ENCODE measurements at regions not wholly inside any gene's neighbourhood (a gene's known extent, or its start where the extent isn't known, plus 50 kb on each side); places are given as distances from the start of the nearest gene placed in this dataset.

DNA sequence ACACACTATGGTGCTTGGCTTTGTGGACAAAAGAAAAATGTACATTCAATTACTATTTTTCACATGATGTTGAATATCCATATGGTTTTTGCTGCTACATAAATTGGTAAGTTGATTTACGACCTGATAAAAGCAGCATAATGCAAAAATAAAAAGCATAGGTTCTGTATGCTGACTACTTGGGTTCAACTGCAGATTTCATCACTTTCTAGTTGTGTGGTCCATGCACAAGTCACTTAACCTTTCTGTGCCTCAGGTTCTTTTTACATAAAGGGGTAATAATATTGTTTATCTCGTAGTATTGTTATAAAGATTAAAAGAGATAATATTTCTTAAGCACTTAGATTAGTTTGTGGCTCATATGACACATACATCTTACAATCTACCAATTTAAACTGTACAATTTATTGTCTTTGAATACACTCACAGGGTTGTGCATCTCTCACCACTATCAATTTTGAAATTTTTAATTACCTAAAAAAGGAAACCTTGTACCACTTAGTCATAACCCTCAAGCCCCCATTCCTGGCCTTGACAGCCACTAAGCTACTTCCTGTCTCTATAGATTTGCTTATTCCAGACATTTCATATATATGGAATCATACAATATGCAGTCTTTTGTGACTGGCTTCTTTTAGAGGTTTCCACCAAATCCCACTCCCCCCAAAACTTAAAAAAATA lies 1443.9 kb downstream of the SUCLG1 start:
- no peak overlapping the region for H3K4me3 ChIP-seq (ENCODE audit: low read depth, low read length)
- TF ChIP-seq, protein P1, sequence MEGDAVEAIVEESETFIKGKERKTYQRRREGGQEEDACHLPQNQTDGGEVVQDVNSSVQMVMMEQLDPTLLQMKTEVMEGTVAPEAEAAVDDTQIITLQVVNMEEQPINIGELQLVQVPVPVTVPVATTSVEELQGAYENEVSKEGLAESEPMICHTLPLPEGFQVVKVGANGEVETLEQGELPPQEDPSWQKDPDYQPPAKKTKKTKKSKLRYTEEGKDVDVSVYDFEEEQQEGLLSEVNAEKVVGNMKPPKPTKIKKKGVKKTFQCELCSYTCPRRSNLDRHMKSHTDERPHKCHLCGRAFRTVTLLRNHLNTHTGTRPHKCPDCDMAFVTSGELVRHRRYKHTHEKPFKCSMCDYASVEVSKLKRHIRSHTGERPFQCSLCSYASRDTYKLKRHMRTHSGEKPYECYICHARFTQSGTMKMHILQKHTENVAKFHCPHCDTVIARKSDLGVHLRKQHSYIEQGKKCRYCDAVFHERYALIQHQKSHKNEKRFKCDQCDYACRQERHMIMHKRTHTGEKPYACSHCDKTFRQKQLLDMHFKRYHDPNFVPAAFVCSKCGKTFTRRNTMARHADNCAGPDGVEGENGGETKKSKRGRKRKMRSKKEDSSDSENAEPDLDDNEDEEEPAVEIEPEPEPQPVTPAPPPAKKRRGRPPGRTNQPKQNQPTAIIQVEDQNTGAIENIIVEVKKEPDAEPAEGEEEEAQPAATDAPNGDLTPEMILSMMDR (IDR thresholded peaks at IDR 0.05; ENCODE audit: low read depth, low read length): no peak

DNA sequence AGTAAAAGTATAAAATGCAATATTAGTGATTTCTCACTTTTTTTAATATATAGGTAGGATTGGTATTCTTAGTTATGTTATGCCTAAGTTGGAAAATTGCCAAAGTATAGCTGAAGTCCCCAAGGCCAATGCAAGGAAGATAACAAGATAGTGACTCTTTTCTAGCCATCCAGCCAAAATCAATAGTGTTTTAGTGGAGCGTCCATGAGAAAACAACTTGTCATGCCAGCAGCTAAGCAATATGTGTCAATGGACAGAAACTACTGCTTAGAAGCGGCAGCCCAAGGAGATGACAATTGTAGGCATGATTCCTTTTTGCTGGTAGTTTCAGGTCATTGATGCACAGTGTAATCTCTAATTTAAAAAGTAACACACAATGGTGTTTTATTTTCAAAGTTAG lies 1444.6 kb downstream of the SUCLG1 start:
- H3K4me3 ChIP-seq (ENCODE audit: low read depth, low read length): no peak overlapping the region
- TF ChIP-seq, protein P1 (IDR thresholded peaks at IDR 0.05; ENCODE audit: low read depth, low read length): no peak

DNA sequence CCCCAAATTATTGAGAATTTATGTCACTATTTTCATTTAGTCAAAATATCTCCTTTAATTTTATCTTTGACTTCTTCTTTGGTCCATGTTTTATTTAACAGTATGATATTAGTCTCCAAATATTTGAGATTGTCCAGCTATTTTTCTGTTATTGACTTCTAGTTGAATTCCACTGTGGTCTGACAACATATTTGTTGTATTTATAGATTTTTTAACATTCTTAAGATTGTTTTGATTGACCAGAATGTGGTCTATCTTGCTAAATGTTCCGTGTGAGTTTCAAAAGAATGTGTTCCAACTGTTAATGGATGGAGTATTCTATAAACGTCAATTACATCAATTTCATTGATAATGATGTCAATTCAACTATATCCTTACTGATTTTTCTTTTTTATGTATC lies 1452.1 kb downstream of the SUCLG1 start:
- TF ChIP-seq, protein P1 (IDR thresholded peaks at IDR 0.05; ENCODE audit: low read depth, low read length): no peak

DNA sequence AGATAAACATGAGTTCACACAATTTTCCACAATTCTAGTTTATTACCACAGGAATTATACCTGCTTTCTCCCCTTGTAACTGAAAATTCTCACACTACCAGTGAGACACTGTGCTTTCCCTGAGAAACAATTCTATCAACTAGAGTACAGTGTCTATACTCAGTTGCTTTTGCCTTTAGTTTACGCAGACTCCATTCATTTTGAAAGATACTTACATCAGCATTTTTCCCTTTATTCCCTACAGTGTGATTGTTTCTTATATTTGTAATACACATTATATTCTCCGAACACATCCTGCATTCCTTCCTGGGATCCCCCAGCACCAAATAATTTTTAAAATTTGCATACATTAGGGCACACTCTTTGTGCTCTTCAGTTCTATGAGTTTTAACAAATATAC lies 1455.5 kb downstream of the SUCLG1 start:
- no peak overlapping the region for H3K4me3 ChIP-seq (ENCODE audit: low read depth, low read length)
- TF ChIP-seq, protein P1 (IDR thresholded peaks at IDR 0.05; ENCODE audit: low read depth, low read length): no peak

More for the DNA sequence above, 1452.1 kb downstream of the SUCLG1 start:
- H3K4me3 ChIP-seq (ENCODE audit: low read depth, low read length): no peak overlapping the region

DNA sequence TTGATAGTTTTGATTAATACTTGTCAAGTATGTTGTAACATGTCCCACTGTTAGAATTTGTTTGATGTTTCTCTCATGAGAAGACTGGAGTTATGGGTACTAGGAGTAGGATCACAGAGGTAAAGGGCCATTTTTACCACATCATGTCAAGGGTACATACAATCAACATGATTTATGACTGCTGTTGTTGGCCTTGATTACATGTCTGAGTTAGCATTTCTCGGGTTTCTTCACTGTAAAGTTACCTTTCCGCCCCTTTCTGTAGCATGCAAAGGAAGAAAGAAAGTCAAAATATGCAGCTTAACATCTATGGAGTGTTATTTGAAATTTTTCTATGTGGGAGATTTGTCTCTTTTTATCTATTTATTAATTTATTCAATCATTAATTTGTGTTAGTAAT lies 1456.4 kb downstream of the SUCLG1 start:
- H3K4me3 ChIP-seq (ENCODE audit: low read depth, low read length): no peak overlapping the region
- TF ChIP-seq, protein P1 (IDR thresholded peaks at IDR 0.05; ENCODE audit: low read depth, low read length): no peak

DNA sequence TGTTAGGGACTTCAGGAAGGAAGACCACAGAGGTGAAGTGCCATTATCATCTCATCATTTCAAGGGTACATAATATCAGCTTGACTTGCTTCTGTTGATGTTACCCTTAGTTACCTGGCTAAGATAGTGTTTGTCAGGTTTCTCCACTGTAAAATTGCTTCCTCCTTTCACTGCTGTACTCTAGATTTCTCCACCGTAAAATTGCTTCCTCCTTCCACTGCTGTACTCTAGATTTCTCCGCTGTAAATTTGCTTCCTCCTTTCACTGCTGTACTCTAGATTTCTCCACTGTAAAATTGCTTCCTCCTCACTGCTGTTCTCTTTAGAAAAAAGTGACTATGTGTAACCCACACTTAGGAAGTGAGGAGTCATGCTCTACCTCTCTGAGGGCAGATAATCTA lies 1460.3 kb downstream of the SUCLG1 start:
- H3K4me3 ChIP-seq (ENCODE audit: low read depth, low read length): no peak overlapping the region
- TF ChIP-seq, protein P1 (IDR thresholded peaks at IDR 0.05; ENCODE audit: low read depth, low read length): no peak

DNA sequence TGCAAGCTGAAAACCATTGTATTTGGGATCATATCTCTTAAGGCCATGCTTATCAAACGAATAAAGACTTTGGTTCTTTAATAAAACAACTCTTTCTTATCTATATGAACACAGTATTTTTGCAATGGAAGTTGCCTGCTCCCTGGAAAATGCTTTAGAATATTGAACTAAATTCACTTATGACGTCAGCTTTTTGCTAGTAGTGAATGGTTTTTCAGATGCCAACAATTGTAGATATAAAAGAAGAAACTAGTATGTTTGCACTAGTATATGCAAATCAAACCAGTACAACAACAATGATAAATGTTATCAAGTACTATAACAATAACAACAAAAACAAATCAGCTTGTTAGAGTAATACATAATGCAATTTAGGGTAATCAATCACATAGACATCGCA lies 1462.9 kb downstream of the SUCLG1 start:
- no peak overlapping the region for H3K4me3 ChIP-seq (ENCODE audit: low read depth, low read length)
- TF ChIP-seq, protein P1 (IDR thresholded peaks at IDR 0.05; ENCODE audit: low read depth, low read length): no peak
